ENCODE measurements at regions not wholly inside any gene's neighbourhood (a gene's known extent, or its start where the extent isn't known, plus 50 kb on each side); places are given as distances from the start of the nearest gene placed in this dataset.

GRCh38 chr21:15224346-15225086, 159.7 kb upstream of the NRIP1 start:
- TF ChIP-seq, protein P1, sequence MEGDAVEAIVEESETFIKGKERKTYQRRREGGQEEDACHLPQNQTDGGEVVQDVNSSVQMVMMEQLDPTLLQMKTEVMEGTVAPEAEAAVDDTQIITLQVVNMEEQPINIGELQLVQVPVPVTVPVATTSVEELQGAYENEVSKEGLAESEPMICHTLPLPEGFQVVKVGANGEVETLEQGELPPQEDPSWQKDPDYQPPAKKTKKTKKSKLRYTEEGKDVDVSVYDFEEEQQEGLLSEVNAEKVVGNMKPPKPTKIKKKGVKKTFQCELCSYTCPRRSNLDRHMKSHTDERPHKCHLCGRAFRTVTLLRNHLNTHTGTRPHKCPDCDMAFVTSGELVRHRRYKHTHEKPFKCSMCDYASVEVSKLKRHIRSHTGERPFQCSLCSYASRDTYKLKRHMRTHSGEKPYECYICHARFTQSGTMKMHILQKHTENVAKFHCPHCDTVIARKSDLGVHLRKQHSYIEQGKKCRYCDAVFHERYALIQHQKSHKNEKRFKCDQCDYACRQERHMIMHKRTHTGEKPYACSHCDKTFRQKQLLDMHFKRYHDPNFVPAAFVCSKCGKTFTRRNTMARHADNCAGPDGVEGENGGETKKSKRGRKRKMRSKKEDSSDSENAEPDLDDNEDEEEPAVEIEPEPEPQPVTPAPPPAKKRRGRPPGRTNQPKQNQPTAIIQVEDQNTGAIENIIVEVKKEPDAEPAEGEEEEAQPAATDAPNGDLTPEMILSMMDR (IDR thresholded peaks at IDR 0.05; ENCODE audit: low read depth, low read length) = no peak
- DNase-seq (ENCODE audit: low read depth in 2 of 2) = peak; percentile 87 to 98
- H3K4me3 ChIP-seq (replicated peaks in 1 of 2; ENCODE audit: low read depth in 2 of 2, low read length in 2 of 2) = no peak overlapping the region

DNA sequence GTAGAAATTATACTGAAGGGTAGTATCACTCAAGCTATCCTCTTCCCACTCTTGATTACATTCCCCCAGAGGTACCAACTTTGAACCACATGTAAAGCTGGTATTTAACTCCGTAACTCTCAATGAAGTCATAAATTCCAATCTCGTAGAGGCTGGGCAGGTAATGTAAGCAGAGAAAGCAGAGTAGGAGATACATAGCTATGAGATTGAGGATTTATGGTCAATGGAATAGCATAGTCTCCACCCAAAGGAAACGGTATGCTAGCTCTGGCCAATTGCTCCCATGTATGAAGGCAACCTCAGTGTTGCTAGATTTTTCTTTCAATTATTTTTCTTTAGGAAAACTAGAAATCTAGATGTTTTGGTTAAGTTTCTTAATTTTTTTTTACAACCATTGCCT, 163.1 kb upstream of the NRIP1 start:
- H3K4me3 ChIP-seq (replicated peaks in 1 of 2; ENCODE audit: low read depth in 2 of 2, low read length in 2 of 2) = no peak overlapping the region
- DNase-seq (ENCODE audit: low read depth in 2 of 2) = no peak
- TF ChIP-seq, protein P1 (IDR thresholded peaks at IDR 0.05; ENCODE audit: low read depth, low read length) = no peak

DNA sequence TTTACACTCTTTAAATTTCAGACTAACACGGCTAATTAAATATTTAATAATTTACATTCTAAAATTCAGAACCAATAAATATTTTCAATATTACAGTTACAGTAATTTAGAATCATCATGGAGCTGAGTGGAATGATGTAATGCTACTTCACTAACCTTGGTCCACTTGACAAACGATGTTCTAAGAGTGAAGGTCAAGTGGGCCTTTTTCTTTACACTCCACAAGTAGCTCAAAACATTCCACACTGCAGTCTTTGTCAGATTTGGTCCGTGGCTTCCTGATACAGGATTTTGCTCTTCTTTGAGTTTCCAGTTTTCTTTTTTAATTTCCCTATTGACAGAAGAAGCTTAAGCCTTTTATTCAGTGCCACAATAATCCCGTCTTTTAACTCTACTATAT, 164.6 kb upstream of the NRIP1 start:
- DNase-seq (ENCODE audit: low read depth in 2 of 2) = no peak
- TF ChIP-seq, protein P1 (IDR thresholded peaks at IDR 0.05; ENCODE audit: low read depth, low read length) = no peak
- no peak overlapping the region for H3K4me3 ChIP-seq (replicated peaks in 1 of 2; ENCODE audit: low read depth in 2 of 2, low read length in 2 of 2)

- TF ChIP-seq, protein P1 (IDR thresholded peaks at IDR 0.05; ENCODE audit: low read depth, low read length) = no peak
Observed at GRCh38 chr21:15233611-15234010, 168.8 kb upstream of the NRIP1 start.

GRCh38 chr21:15236111-15236510, 171.3 kb upstream of the NRIP1 start:
- H3K4me3 ChIP-seq (replicated peaks in 1 of 2; ENCODE audit: low read depth in 2 of 2, low read length in 2 of 2) = no peak overlapping the region
- no peak for DNase-seq (ENCODE audit: low read depth in 2 of 2)
- TF ChIP-seq, protein P1 (IDR thresholded peaks at IDR 0.05; ENCODE audit: low read depth, low read length) = no peak

More at GRCh38 chr21:15233611-15234010, 168.8 kb upstream of the NRIP1 start:
- no peak overlapping the region for H3K4me3 ChIP-seq (replicated peaks in 1 of 2; ENCODE audit: low read depth in 2 of 2, low read length in 2 of 2)
- no peak for DNase-seq (ENCODE audit: low read depth in 2 of 2)

- peak; percentile 46 to 51 for DNase-seq (ENCODE audit: low read depth in 2 of 2)
- TF ChIP-seq, protein P1 (IDR thresholded peaks at IDR 0.05; ENCODE audit: low read depth, low read length) = no peak
- H3K4me3 ChIP-seq (replicated peaks in 1 of 2; ENCODE audit: low read depth in 2 of 2, low read length in 2 of 2) = no peak overlapping the region
Observed at GRCh38 chr21:15240848-15241247, 176.0 kb upstream of the NRIP1 start.

Measured in cardiac fibroblast (primary cell).